Upper lobe of left lung (tissue), 6 donors: ENCODE measurements at regions not wholly inside any gene's neighbourhood (a gene's known extent, or its start where the extent isn't known, plus 50 kb on each side); places are given as distances from the start of the nearest gene placed in this dataset.
A peak's percentile ranks its signal among the peaks of the same experiment; 100 is the strongest.

Experiments used
- ATAC-seq, 2 donors: fragments of 200-7000 bp; cut with Tn5 transposase; one replicate each; pipeline ENCODE4 v1.9.1; 2022; ENCODE audit warnings: mild to moderate bottlenecking in 2 of 2, moderate library complexity in 2 of 2; ENCODE audit not compliant: low FRiP score in 2 of 2
- DNase-seq, 2 donors: peaks; one replicate each; pipeline ENCODE4 v3.0.0-alpha.2; 2019 to 2020
- H3K27ac ChIP-seq, 4 donors: fragments of 200-600 bp; sonication (generic); one replicate each; pipeline ENCODE4 v1.5.1; 2016 to 2019
- H3K27me3 ChIP-seq, 4 donors: fragments of 200-600 bp; sonication (generic); one replicate each; pipeline ENCODE4 v1.5.1; 2017 to 2019
- H3K36me3 ChIP-seq, 4 donors: fragments of 200-600 bp; sonication (generic); one replicate each; pipeline ENCODE4 v1.5.1; 2016 to 2019
- H3K4me1 ChIP-seq, 4 donors: fragments of 200-600 bp; sonication (generic); one replicate each; pipeline ENCODE4 v1.5.1; 2018 to 2019
- H3K4me3 ChIP-seq, 4 donors: fragments of 200-600 bp; sonication (generic); one replicate each; pipeline ENCODE4 v1.5.1; 2017 to 2019; ENCODE audit warnings: mild to moderate bottlenecking in 2 of 4, moderate library complexity in 1 of 4
- H3K9me3 ChIP-seq, 4 donors: fragments of 200-600 bp; sonication (generic); one replicate each; pipeline ENCODE4 v1.5.1; 2018 to 2019
- EP300 ChIP-seq, 4 donors: sonication (generic); formaldehyde crosslinking; IDR thresholded peaks; one replicate each; pipeline ENCODE4 v1.5.1; 2017; ENCODE audit warnings: antibody characterized with exemption in 4 of 4, control low read depth in 2 of 4
- POLR2A ChIP-seq, 4 donors: fragments of 450-650 bp; IDR thresholded peaks; one replicate each; pipeline ENCODE4 v1.5.1; 2016 to 2017; ENCODE audit warnings: antibody characterized with exemption in 4 of 4, mild to moderate bottlenecking in 2 of 4
- POLR2AphosphoS5 ChIP-seq, 2 donors: sonication (generic); formaldehyde crosslinking; IDR thresholded peaks; one replicate each; pipeline ENCODE4 v1.5.1; 2017; ENCODE audit warnings: antibody characterized with exemption in 2 of 2
- WGBS, 2 donors: methylation state at CpG; one replicate each; pipeline ENCODE4 v1.1.5; 2017 to 2018; 5-methylcytosine and 5-hydroxymethylcytosine counted together
- TF ChIP-seq, protein P1 (sequence below), 6 experiments: fragments of 450-650 bp in 4 of 6; fragments of 200-600 bp in 2 of 6; sonication (generic) in 2 of 6; IDR thresholded peaks; one replicate each; pipeline ENCODE4 v1.5.1; 2016 to 2019; ENCODE audit warnings: antibody characterized with exemption in 6 of 6
- donor health status: DM: no; HTN: no; CAD: no; lungs with moderate emphysema.
- donor health status: DM: no; HTN: yes; CAD: no; lungs with severe emphysema.

DNA sequence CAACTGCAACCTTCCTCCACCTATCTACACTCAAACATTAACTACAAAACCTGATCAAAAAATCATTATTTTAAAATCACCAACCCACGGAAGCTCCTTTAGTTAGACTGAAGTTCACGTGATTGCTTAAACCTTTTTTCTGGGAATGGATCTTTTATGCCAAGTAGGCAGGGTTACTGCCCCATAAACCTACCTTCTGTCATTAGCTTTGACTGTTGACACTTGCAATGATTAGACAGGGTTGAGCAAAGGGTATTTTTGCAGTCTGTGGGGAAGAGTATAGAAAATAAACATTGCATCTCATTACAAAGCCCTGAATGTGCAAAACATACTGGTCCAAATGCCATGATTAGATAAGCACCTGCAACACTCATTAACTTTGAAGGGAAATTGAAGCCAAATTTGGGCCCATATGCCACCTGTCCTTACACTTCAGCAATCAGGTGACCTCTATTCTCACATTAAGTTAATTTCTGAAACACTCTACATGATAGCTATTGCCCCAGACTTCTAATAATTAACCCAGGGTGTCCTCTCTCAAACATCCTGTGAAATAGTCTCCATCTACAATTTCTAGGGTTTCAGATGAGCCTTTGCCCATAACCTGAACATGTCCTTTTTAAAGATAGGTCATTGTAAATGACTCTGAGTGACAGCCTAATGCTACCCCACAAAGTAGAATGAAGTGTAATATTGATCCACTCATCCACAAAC, 156.0 kb upstream of the PLEKHG7 start:
- no peaks in the 10 kb centered on the region for H3K36me3 ChIP-seq
- ATAC-seq, result no peak
- no peak overlapping the region for H3K27ac ChIP-seq
- no peaks in the 10 kb centered on the region for H3K27me3 ChIP-seq
- no peak for TF ChIP-seq POLR2A (IDR thresholded peaks at IDR 0.05)
- H3K4me1 ChIP-seq, result peaks cover 10 to 16% (median 15%) of the 10 kb centered on the region in 4 donors
- DNase-seq, result no peak
- H3K4me3 ChIP-seq, result no peak overlapping the region
- no peaks in the 10 kb centered on the region for H3K9me3 ChIP-seq
- WGBS, 2 donors, result 71 to 80% methylated on average over 2 of the region's 2 CpGs

GRCh38 chr12:92546259-92546634, 156.5 kb upstream of the PLEKHG7 start:
- Histone ChIP-seq H3K4me1 (peaks cover 10 to 16% (median 14%) of the 10 kb centered on the region in 4 donors), H3K9me3 (no peaks in the 10 kb centered on the region), H3K4me3 (no peak overlapping the region), H3K27me3 (no peaks in the 10 kb centered on the region), H3K27ac (no peak overlapping the region), H3K36me3 (no peaks in the 10 kb centered on the region)
- no peak for ATAC-seq
- TF ChIP-seq EP300 (IDR thresholded peaks at IDR 0.05), result no peak
- no peak for TF ChIP-seq POLR2AphosphoS5 (IDR thresholded peaks at IDR 0.05)
- TF ChIP-seq POLR2A (IDR thresholded peaks at IDR 0.05), result no peak
- TF ChIP-seq, protein P1, sequence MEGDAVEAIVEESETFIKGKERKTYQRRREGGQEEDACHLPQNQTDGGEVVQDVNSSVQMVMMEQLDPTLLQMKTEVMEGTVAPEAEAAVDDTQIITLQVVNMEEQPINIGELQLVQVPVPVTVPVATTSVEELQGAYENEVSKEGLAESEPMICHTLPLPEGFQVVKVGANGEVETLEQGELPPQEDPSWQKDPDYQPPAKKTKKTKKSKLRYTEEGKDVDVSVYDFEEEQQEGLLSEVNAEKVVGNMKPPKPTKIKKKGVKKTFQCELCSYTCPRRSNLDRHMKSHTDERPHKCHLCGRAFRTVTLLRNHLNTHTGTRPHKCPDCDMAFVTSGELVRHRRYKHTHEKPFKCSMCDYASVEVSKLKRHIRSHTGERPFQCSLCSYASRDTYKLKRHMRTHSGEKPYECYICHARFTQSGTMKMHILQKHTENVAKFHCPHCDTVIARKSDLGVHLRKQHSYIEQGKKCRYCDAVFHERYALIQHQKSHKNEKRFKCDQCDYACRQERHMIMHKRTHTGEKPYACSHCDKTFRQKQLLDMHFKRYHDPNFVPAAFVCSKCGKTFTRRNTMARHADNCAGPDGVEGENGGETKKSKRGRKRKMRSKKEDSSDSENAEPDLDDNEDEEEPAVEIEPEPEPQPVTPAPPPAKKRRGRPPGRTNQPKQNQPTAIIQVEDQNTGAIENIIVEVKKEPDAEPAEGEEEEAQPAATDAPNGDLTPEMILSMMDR (IDR thresholded peaks at IDR 0.05), result no peak
- 70 to 76% methylated on average over 3 of the region's 3 CpGs for WGBS, 2 donors
- no peak for DNase-seq

GRCh38 chr12:92544322-92544721, 158.5 kb upstream of the PLEKHG7 start:
- Histone ChIP-seq H3K36me3 (no peaks in the 10 kb centered on the region), H3K27ac (no peak overlapping the region), H3K9me3 (no peaks in the 10 kb centered on the region), H3K4me3 (no peak overlapping the region), H3K4me1 (peaks cover 14 to 21% (median 20%) of the 10 kb centered on the region in 4 donors), H3K27me3 (no peaks in the 10 kb centered on the region)
- TF ChIP-seq POLR2A (IDR thresholded peaks at IDR 0.05) (no peak), EP300 (IDR thresholded peaks at IDR 0.05) (no peak), POLR2AphosphoS5 (IDR thresholded peaks at IDR 0.05) (no peak)
- TF ChIP-seq, protein P1 (IDR thresholded peaks at IDR 0.05), result no peak
- DNase-seq, result no peak
- ATAC-seq, result no peak
- WGBS, 2 donors, result 72 to 89% methylated on average over 6 of the region's 6 CpGs

GRCh38 chr12:92543840-92544239, 158.9 kb upstream of the PLEKHG7 start:
- no peak for DNase-seq
- Histone ChIP-seq H3K36me3 (no peaks in the 10 kb centered on the region), H3K27me3 (no peaks in the 10 kb centered on the region), H3K9me3 (no peaks in the 10 kb centered on the region), H3K4me1 (peaks cover 19 to 25% (median 23%) of the 10 kb centered on the region in 4 donors), H3K27ac (no peak overlapping the region), H3K4me3 (no peak overlapping the region)
- TF ChIP-seq POLR2AphosphoS5 (IDR thresholded peaks at IDR 0.05), result no peak
- TF ChIP-seq EP300 (IDR thresholded peaks at IDR 0.05), result no peak
- no peak for TF ChIP-seq POLR2A (IDR thresholded peaks at IDR 0.05)
- TF ChIP-seq, protein P1 (IDR thresholded peaks at IDR 0.05), result no peak
- ATAC-seq, result no peak
- 25 to 39% methylated on average over 4 of the region's 4 CpGs for WGBS, 2 donors

- H3K4me3 ChIP-seq, result no peak overlapping the region
- no peaks in the 10 kb centered on the region for H3K27me3 ChIP-seq
- H3K36me3 ChIP-seq, result no peaks in the 10 kb centered on the region
- DNase-seq, result peak in 1 of 2 donors; percentile 37
- H3K9me3 ChIP-seq, result no peaks in the 10 kb centered on the region
- peak overlapping the region in 1 of 4 donors; percentile 28 for H3K27ac ChIP-seq
- peaks cover 23 to 28% (median 25%) of the 10 kb centered on the region in 4 donors for H3K4me1 ChIP-seq
- no peak for ATAC-seq
- TF ChIP-seq EP300 (IDR thresholded peaks at IDR 0.05) (peak in 1 of 4 donors; percentile 8), POLR2A (IDR thresholded peaks at IDR 0.05) (no peak)
- 13 to 27% methylated on average over 1 of the region's 1 CpG for WGBS, 2 donors
Measured at GRCh38 chr12:92543359-92543758, 159.4 kb upstream of the PLEKHG7 start.

DNA sequence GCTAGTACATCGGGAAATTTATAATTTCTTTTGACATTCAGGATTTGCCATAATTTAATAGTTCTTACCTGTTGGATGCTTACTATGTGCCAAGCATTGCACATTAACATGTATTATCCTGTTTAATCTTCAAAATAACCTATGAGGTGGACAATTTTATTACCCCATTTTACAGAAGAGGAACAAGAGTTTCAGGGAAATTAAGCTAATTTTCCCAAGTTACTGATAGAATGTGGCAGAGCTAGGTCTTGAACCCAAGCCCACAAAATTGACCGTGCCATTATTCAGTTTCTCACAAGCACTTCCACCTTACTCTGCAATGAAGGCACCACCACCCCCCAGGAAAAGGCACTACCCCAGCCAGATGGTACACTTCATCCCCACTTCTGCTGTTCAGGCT, 161.1 kb upstream of the PLEKHG7 start:
- Histone ChIP-seq H3K4me1 (peaks cover 23 to 28% (median 25%) of the 10 kb centered on the region in 4 donors), H3K27ac (no peak overlapping the region), H3K9me3 (no peaks in the 10 kb centered on the region), H3K36me3 (no peaks in the 10 kb centered on the region), H3K27me3 (no peaks in the 10 kb centered on the region), H3K4me3 (no peak overlapping the region)
- DNase-seq, result no peak
- no peak for ATAC-seq
- WGBS, 2 donors, result 50 to 88% methylated on average over 2 of the region's 2 CpGs
- TF ChIP-seq POLR2AphosphoS5 (IDR thresholded peaks at IDR 0.05), result no peak
- TF ChIP-seq, protein P1 (IDR thresholded peaks at IDR 0.05), result no peak
- TF ChIP-seq POLR2A (IDR thresholded peaks at IDR 0.05), result no peak
- no peak for TF ChIP-seq EP300 (IDR thresholded peaks at IDR 0.05)
